DOHH2 (cell line): ENCODE measurements at regions not wholly inside any gene's neighbourhood (a gene's known extent, or its start where the extent isn't known, plus 50 kb on each side); places are given as distances from the start of the nearest gene placed in this dataset.
A peak's percentile ranks its signal among the peaks of the same experiment; 100 is the strongest.

ENCODE experiments used
- H3F3A ChIP-seq: fragments of 200-600 bp; sonication (generic), shearing (Covaris generic); 2 replicates; pipeline ENCODE4 v1.6.0; 2016; ENCODE audit warnings: antibody characterized with exemption, mild to moderate bottlenecking; ENCODE audit not compliant: control insufficient read depth, insufficient read depth
- H3K27ac ChIP-seq: fragments of 200-600 bp; sonication (generic); 2 replicates; pipeline ENCODE4 v1.5.1; 2014; ENCODE audit warnings: low read depth, mild to moderate bottlenecking, low read length, moderate library complexity
- H3K27me3 ChIP-seq: fragments of 200-600 bp; sonication (generic); 2 replicates; pipeline ENCODE4 v1.6.1; 2014; ENCODE audit warnings: mild to moderate bottlenecking, low read length, mixed read lengths; ENCODE audit not compliant: control insufficient read depth
- H3K36me3 ChIP-seq: fragments of 200-600 bp; sonication (generic); 2 replicates; pipeline ENCODE4 v1.6.1; 2014; ENCODE audit warnings: mild to moderate bottlenecking, low read length, moderate library complexity, mixed read lengths; ENCODE audit not compliant: control insufficient read depth
- H3K4me1 ChIP-seq: fragments of 200-600 bp; sonication (generic); 2 replicates; pipeline ENCODE4 v1.6.1; 2014; ENCODE audit warnings: mild to moderate bottlenecking, low read length, mixed read lengths; ENCODE audit not compliant: control insufficient read depth
- H3K4me2 ChIP-seq: fragments of 200-600 bp; sonication (generic); 2 replicates; pipeline ENCODE4 v1.6.0; 2014; ENCODE audit warnings: mild to moderate bottlenecking, low read length, moderate library complexity
- H3K4me3 ChIP-seq: fragments of 200-600 bp; sonication (generic); 2 replicates; pipeline ENCODE4 v1.5.1; 2014; ENCODE audit warnings: mild to moderate bottlenecking, low read length, mixed read lengths
- H3K79me2 ChIP-seq: fragments of 200-600 bp; sonication (generic); 2 replicates; pipeline ENCODE4 v1.6.1; 2014; ENCODE audit warnings: mild to moderate bottlenecking, low read length, mixed read lengths; ENCODE audit not compliant: control insufficient read depth
- H3K9me2 ChIP-seq: fragments of 200-600 bp; sonication (generic); replicated peaks from 2 replicates; pipeline ENCODE4 v1.6.1; 2014; ENCODE audit warnings: mild to moderate bottlenecking, low read length, mixed read lengths; ENCODE audit not compliant: control insufficient read depth
- H3K9me3 ChIP-seq: fragments of 200-600 bp; sonication (generic); 2 replicates; pipeline ENCODE4 v1.6.1; 2014; ENCODE audit warnings: antibody characterized with exemption, low read length, mixed read lengths; ENCODE audit not compliant: control insufficient read depth, insufficient read depth
- H4K20me1 ChIP-seq: fragments of 200-600 bp; sonication (generic); 2 replicates; pipeline ENCODE4 v1.6.0; 2014; ENCODE audit warnings: low read depth, mild to moderate bottlenecking, antibody characterized with exemption, low read length, moderate library complexity; ENCODE audit not compliant: control insufficient read depth, insufficient read depth
- EZH2phosphoT487 ChIP-seq: fragments of 200-600 bp; sonication (generic); IDR thresholded peaks from 2 replicates; pipeline ENCODE4 v1.6.1; 2017; ENCODE audit warnings: borderline replicate concordance, mild to moderate bottlenecking, antibody characterized with exemption, low read length, moderate library complexity, mixed read lengths
- TF ChIP-seq, protein P1 (sequence below): fragments of 200-600 bp; sonication (generic); IDR thresholded peaks from one replicate; pipeline ENCODE4 v1.5.1; 2014; ENCODE audit warnings: antibody characterized with exemption, mild to moderate bottlenecking, low read depth, low read length; ENCODE audit not compliant: poor library complexity, severe bottlenecking

DNA sequence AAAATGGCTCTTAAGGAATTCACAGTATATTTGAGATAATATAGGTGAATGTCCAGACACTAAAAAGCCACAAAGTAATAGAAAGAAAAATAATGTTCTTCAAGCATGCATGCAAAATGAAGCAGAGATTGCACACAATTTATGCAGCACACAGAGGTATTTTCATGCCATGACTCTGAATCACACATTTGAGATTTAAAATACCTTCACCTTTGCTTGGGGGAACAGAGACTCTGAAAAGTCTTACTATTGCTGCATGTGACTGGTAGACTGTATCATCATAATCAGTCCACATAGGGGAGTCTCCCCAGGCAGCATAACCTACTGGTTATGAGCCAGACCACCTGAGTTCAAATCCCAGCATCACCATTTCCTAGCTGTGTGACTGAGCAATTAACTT is 96.2 kb downstream of the RCN1 start:
- no peaks in the 10 kb centered on the region for H4K20me1 ChIP-seq
- no peaks in the 10 kb centered on the region for H3F3A ChIP-seq
- H3K79me2 ChIP-seq = no peaks in the 10 kb centered on the region
- TF ChIP-seq EZH2phosphoT487 = no peak
- TF ChIP-seq, protein P1, sequence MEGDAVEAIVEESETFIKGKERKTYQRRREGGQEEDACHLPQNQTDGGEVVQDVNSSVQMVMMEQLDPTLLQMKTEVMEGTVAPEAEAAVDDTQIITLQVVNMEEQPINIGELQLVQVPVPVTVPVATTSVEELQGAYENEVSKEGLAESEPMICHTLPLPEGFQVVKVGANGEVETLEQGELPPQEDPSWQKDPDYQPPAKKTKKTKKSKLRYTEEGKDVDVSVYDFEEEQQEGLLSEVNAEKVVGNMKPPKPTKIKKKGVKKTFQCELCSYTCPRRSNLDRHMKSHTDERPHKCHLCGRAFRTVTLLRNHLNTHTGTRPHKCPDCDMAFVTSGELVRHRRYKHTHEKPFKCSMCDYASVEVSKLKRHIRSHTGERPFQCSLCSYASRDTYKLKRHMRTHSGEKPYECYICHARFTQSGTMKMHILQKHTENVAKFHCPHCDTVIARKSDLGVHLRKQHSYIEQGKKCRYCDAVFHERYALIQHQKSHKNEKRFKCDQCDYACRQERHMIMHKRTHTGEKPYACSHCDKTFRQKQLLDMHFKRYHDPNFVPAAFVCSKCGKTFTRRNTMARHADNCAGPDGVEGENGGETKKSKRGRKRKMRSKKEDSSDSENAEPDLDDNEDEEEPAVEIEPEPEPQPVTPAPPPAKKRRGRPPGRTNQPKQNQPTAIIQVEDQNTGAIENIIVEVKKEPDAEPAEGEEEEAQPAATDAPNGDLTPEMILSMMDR = no peak
- H3K9me3 ChIP-seq = no peaks in the 10 kb centered on the region
- no peaks in the 10 kb centered on the region for H3K36me3 ChIP-seq
- peaks cover 3% of the 10 kb centered on the region; the same call in 1 of the 2 replicates for H3K27me3 ChIP-seq
- H3K9me2 ChIP-seq = no peaks in the 10 kb centered on the region
- H3K4me3 ChIP-seq = no peak overlapping the region
- no peaks in the 10 kb centered on the region for H3K4me1 ChIP-seq
- no peak overlapping the region for H3K4me2 ChIP-seq
- no peak overlapping the region for H3K27ac ChIP-seq

- peaks cover 4% of the 10 kb centered on the region; the same call in 1 of the 2 replicates for H3K27me3 ChIP-seq
- no peaks in the 10 kb centered on the region for H3K9me2 ChIP-seq
- H3K9me3 ChIP-seq = no peaks in the 10 kb centered on the region
- H3K4me3 ChIP-seq = no peak overlapping the region
- TF ChIP-seq, protein P1 = peak; percentile 10
- TF ChIP-seq EZH2phosphoT487 = no peak
- no peaks in the 10 kb centered on the region for H3K4me1 ChIP-seq
- H3K27ac ChIP-seq = no peak overlapping the region
- no peak overlapping the region for H3K4me2 ChIP-seq
- H4K20me1 ChIP-seq = no peaks in the 10 kb centered on the region
- no peaks in the 10 kb centered on the region for H3F3A ChIP-seq
- H3K36me3 ChIP-seq = no peaks in the 10 kb centered on the region
- H3K79me2 ChIP-seq = no peaks in the 10 kb centered on the region
Measured at GRCh38 chr11:32188785-32189184, 97.9 kb downstream of the RCN1 start.

DNA sequence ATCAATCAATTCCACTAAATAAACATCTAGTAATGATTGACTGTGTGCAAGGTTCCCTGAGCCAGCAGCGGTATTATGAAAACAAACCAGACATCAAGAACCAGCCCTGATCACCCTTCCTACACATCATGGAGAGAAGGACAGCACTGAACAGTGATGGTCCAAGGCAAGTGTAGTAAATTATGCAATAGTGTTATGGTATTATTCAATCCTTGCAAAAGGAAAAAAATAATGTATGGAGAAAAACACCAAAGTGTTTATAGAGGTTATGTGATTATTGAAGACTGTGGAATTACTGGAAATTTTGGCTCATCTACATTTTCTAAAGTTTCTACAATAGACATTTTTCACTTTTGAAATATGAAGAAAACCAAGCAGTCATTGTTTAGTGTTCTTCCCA is 105.3 kb downstream of the RCN1 start:
- H3K4me2 ChIP-seq = no peak overlapping the region
- no peaks in the 10 kb centered on the region for H3K36me3 ChIP-seq
- H3K9me3 ChIP-seq = no peaks in the 10 kb centered on the region
- TF ChIP-seq, protein P1 = no peak
- no peak for TF ChIP-seq EZH2phosphoT487
- H3K4me1 ChIP-seq = no peaks in the 10 kb centered on the region
- no peaks in the 10 kb centered on the region for H3K79me2 ChIP-seq
- H3F3A ChIP-seq = no peaks in the 10 kb centered on the region
- H3K27ac ChIP-seq = no peak overlapping the region
- H3K4me3 ChIP-seq = no peak overlapping the region
- no peaks in the 10 kb centered on the region for H4K20me1 ChIP-seq
- no peaks in the 10 kb centered on the region for H3K9me2 ChIP-seq
- peaks cover 4% of the 10 kb centered on the region; the same call in 1 of the 2 replicates for H3K27me3 ChIP-seq
